ENCODE measurements at regions not wholly inside any gene's neighbourhood (a gene's known extent, or its start where the extent isn't known, plus 50 kb on each side); places are given as distances from the start of the nearest gene placed in this dataset.

- Histone ChIP-seq H3K27ac (ENCODE audit: low read depth, low read length) (no peak overlapping the region), H3K9me3 (ENCODE audit: control insufficient read depth in 3 of 3, low read length in 3 of 3) (no peaks in the 10 kb centered on the region), H3K36me3 (ENCODE audit: control insufficient read depth in 3 of 3, insufficient read depth in 3 of 3, low read length in 3 of 3) (no peaks in the 10 kb centered on the region), H3K4me1 (ENCODE audit: control insufficient read depth in 3 of 3, insufficient read depth in 3 of 3, low read length in 3 of 3) (no peaks in the 10 kb centered on the region), H3K9ac (ENCODE audit: low read depth in 1 of 3, low read length in 3 of 3) (no peak overlapping the region), H3K27me3 (ENCODE audit: control insufficient read depth in 3 of 3, insufficient read depth in 3 of 3, low read length in 3 of 3) (no peaks in the 10 kb centered on the region), H3K4me3 (ENCODE audit: low read length in 3 of 3) (no peak overlapping the region)
Measured at GRCh38 chr12:72723732-72724131, 451.6 kb downstream of the TRHDE start.

- Histone ChIP-seq H3K4me3 (ENCODE audit: low read length in 3 of 3) (no peak overlapping the region), H3K27ac (ENCODE audit: low read depth, low read length) (no peak overlapping the region), H3K27me3 (ENCODE audit: control insufficient read depth in 3 of 3, insufficient read depth in 3 of 3, low read length in 3 of 3) (no peaks in the 10 kb centered on the region), H3K9me3 (ENCODE audit: control insufficient read depth in 3 of 3, low read length in 3 of 3) (no peaks in the 10 kb centered on the region), H3K9ac (ENCODE audit: low read depth in 1 of 3, low read length in 3 of 3) (no peak overlapping the region), H3K36me3 (ENCODE audit: control insufficient read depth in 3 of 3, insufficient read depth in 3 of 3, low read length in 3 of 3) (no peaks in the 10 kb centered on the region), H3K4me1 (ENCODE audit: control insufficient read depth in 3 of 3, insufficient read depth in 3 of 3, low read length in 3 of 3) (no peaks in the 10 kb centered on the region)
Measured at GRCh38 chr12:72729451-72730010, 457.4 kb downstream of the TRHDE start.

- no peaks in the 10 kb centered on the region for H3K27me3 ChIP-seq (ENCODE audit: control insufficient read depth in 3 of 3, insufficient read depth in 3 of 3, low read length in 3 of 3)
Measured at GRCh38 chr12:72734581-72734980, 462.4 kb downstream of the TRHDE start.

GRCh38 chr12:72738811-72739210 is 466.6 kb downstream of the TRHDE start:
- no peaks in the 10 kb centered on the region for H3K36me3 ChIP-seq (ENCODE audit: control insufficient read depth in 3 of 3, insufficient read depth in 3 of 3, low read length in 3 of 3)
- no peaks in the 10 kb centered on the region for H3K27me3 ChIP-seq (ENCODE audit: control insufficient read depth in 3 of 3, insufficient read depth in 3 of 3, low read length in 3 of 3)
- no peak overlapping the region for H3K9ac ChIP-seq (ENCODE audit: low read depth in 1 of 3, low read length in 3 of 3)
- no peak overlapping the region for H3K4me3 ChIP-seq (ENCODE audit: low read length in 3 of 3)
- no peaks in the 10 kb centered on the region for H3K4me1 ChIP-seq (ENCODE audit: control insufficient read depth in 3 of 3, insufficient read depth in 3 of 3, low read length in 3 of 3)
- no peak overlapping the region for H3K27ac ChIP-seq (ENCODE audit: low read depth, low read length)
- no peaks in the 10 kb centered on the region for H3K9me3 ChIP-seq (ENCODE audit: control insufficient read depth in 3 of 3, low read length in 3 of 3)

More at GRCh38 chr12:72734581-72734980, 462.4 kb downstream of the TRHDE start:
- H3K27ac ChIP-seq (ENCODE audit: low read depth, low read length) = no peak overlapping the region
- no peak overlapping the region for H3K9ac ChIP-seq (ENCODE audit: low read depth in 1 of 3, low read length in 3 of 3)
- H3K4me3 ChIP-seq (ENCODE audit: low read length in 3 of 3) = no peak overlapping the region
- H3K36me3 ChIP-seq (ENCODE audit: control insufficient read depth in 3 of 3, insufficient read depth in 3 of 3, low read length in 3 of 3) = no peaks in the 10 kb centered on the region
- no peaks in the 10 kb centered on the region for H3K9me3 ChIP-seq (ENCODE audit: control insufficient read depth in 3 of 3, low read length in 3 of 3)
- no peaks in the 10 kb centered on the region for H3K4me1 ChIP-seq (ENCODE audit: control insufficient read depth in 3 of 3, insufficient read depth in 3 of 3, low read length in 3 of 3)

- Histone ChIP-seq H3K27me3 (ENCODE audit: control insufficient read depth in 3 of 3, insufficient read depth in 3 of 3, low read length in 3 of 3) (no peaks in the 10 kb centered on the region), H3K4me1 (ENCODE audit: control insufficient read depth in 3 of 3, insufficient read depth in 3 of 3, low read length in 3 of 3) (no peaks in the 10 kb centered on the region), H3K4me3 (ENCODE audit: low read length in 3 of 3) (no peak overlapping the region), H3K9ac (ENCODE audit: low read depth in 1 of 3, low read length in 3 of 3) (no peak overlapping the region), H3K27ac (ENCODE audit: low read depth, low read length) (no peak overlapping the region), H3K9me3 (ENCODE audit: control insufficient read depth in 3 of 3, low read length in 3 of 3) (no peaks in the 10 kb centered on the region), H3K36me3 (ENCODE audit: control insufficient read depth in 3 of 3, insufficient read depth in 3 of 3, low read length in 3 of 3) (no peaks in the 10 kb centered on the region)
Measured at GRCh38 chr12:72740064-72740463, 467.9 kb downstream of the TRHDE start.

DNA sequence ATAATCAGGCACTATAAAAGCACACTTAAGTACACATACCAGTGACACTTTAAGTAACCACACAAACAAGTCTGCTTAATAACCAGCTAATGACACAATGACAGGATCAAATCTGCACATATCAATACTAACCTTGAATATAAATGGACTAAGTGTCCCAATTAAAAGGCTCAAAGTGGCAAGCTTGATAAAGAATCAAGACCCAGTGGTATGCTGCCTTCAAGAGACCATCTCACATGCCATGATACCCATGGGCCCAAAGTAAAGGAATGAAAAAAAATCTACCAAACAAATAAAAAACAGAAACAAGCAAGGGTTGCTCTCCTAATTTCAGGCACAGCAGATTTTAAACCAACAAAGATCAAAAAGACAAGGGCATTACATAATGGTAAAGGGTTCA is 470.4 kb downstream of the TRHDE start:
- no peaks in the 10 kb centered on the region for H3K27me3 ChIP-seq (ENCODE audit: control insufficient read depth in 3 of 3, insufficient read depth in 3 of 3, low read length in 3 of 3)
- H3K9me3 ChIP-seq (ENCODE audit: control insufficient read depth in 3 of 3, low read length in 3 of 3) = no peaks in the 10 kb centered on the region
- H3K27ac ChIP-seq (ENCODE audit: low read depth, low read length) = no peak overlapping the region
- H3K9ac ChIP-seq (ENCODE audit: low read depth in 1 of 3, low read length in 3 of 3) = no peak overlapping the region
- H3K36me3 ChIP-seq (ENCODE audit: control insufficient read depth in 3 of 3, insufficient read depth in 3 of 3, low read length in 3 of 3) = no peaks in the 10 kb centered on the region
- no peaks in the 10 kb centered on the region for H3K4me1 ChIP-seq (ENCODE audit: control insufficient read depth in 3 of 3, insufficient read depth in 3 of 3, low read length in 3 of 3)
- H3K4me3 ChIP-seq (ENCODE audit: low read length in 3 of 3) = no peak overlapping the region

DNA sequence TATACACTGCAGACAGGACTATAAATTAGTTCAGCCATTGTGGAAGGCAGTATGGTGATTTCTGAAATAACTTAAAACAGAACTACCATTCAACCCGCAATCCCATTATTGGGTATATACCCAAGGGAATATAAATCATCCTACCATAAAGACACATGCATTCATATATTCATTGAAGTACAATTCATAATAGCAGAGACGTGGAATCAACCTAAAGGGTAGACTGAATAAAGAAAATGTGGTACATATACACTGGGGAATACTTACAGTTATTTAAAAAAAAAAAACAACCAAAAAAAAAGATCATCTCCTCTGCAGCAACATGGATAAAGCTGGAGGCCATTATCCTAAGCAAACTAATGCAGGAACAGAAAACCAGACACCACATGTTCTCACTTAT is 473.9 kb downstream of the TRHDE start:
- Histone ChIP-seq H3K36me3 (ENCODE audit: control insufficient read depth in 3 of 3, insufficient read depth in 3 of 3, low read length in 3 of 3) (no peaks in the 10 kb centered on the region), H3K27ac (ENCODE audit: low read depth, low read length) (no peak overlapping the region), H3K27me3 (ENCODE audit: control insufficient read depth in 3 of 3, insufficient read depth in 3 of 3, low read length in 3 of 3) (no peaks in the 10 kb centered on the region), H3K4me3 (ENCODE audit: low read length in 3 of 3) (no peak overlapping the region), H3K9me3 (ENCODE audit: control insufficient read depth in 3 of 3, low read length in 3 of 3) (no peaks in the 10 kb centered on the region), H3K4me1 (ENCODE audit: control insufficient read depth in 3 of 3, insufficient read depth in 3 of 3, low read length in 3 of 3) (no peaks in the 10 kb centered on the region), H3K9ac (ENCODE audit: low read depth in 1 of 3, low read length in 3 of 3) (no peak overlapping the region)

- Histone ChIP-seq H3K4me3 (ENCODE audit: low read length in 3 of 3) (no peak overlapping the region), H3K27me3 (ENCODE audit: control insufficient read depth in 3 of 3, insufficient read depth in 3 of 3, low read length in 3 of 3) (no peaks in the 10 kb centered on the region), H3K9ac (ENCODE audit: low read depth in 1 of 3, low read length in 3 of 3) (no peak overlapping the region), H3K36me3 (ENCODE audit: control insufficient read depth in 3 of 3, insufficient read depth in 3 of 3, low read length in 3 of 3) (no peaks in the 10 kb centered on the region), H3K4me1 (ENCODE audit: control insufficient read depth in 3 of 3, insufficient read depth in 3 of 3, low read length in 3 of 3) (no peaks in the 10 kb centered on the region), H3K9me3 (ENCODE audit: control insufficient read depth in 3 of 3, low read length in 3 of 3) (no peaks in the 10 kb centered on the region), H3K27ac (ENCODE audit: low read depth, low read length) (peak overlapping the region; percentile 39)
Measured at GRCh38 chr12:72747111-72747849, 475.1 kb downstream of the TRHDE start.

DNA sequence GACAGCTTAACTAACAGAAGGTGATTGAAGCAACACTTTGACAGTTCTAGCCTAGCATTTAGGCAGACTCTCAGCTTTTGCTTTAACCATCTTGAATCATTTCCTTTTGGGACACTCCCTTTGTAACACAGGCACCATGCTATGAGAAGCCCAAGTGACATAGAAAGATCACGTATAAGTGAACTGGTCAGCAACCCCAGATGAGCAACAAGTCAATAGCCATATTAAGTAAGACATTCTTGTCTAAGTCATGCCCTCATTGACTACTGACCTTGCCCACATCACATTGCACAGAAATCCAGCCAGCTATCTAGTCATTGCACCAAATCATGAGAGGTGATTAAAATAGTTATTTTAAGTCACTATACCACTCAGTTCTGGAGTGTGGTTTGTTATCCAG is 476.8 kb downstream of the TRHDE start:
- Histone ChIP-seq H3K27me3 (ENCODE audit: control insufficient read depth in 3 of 3, insufficient read depth in 3 of 3, low read length in 3 of 3) (no peaks in the 10 kb centered on the region), H3K4me3 (ENCODE audit: low read length in 3 of 3) (no peak overlapping the region)

GRCh38 chr12:72753571-72753970 is 481.4 kb downstream of the TRHDE start:
- peaks cover 0 to 7% (median 0%) of the 10 kb centered on the region in 3 donors for H3K9me3 ChIP-seq (ENCODE audit: control insufficient read depth in 3 of 3, low read length in 3 of 3)
- H3K36me3 ChIP-seq (ENCODE audit: control insufficient read depth in 3 of 3, insufficient read depth in 3 of 3, low read length in 3 of 3) = no peaks in the 10 kb centered on the region
- no peak overlapping the region for H3K9ac ChIP-seq (ENCODE audit: low read depth in 1 of 3, low read length in 3 of 3)
- no peaks in the 10 kb centered on the region for H3K27me3 ChIP-seq (ENCODE audit: control insufficient read depth in 3 of 3, insufficient read depth in 3 of 3, low read length in 3 of 3)
- no peak overlapping the region for H3K4me3 ChIP-seq (ENCODE audit: low read length in 3 of 3)
- no peaks in the 10 kb centered on the region for H3K4me1 ChIP-seq (ENCODE audit: control insufficient read depth in 3 of 3, insufficient read depth in 3 of 3, low read length in 3 of 3)
- H3K27ac ChIP-seq (ENCODE audit: low read depth, low read length) = no peak overlapping the region

More for the DNA sequence above, 476.8 kb downstream of the TRHDE start:
- Histone ChIP-seq H3K4me1 (ENCODE audit: control insufficient read depth in 3 of 3, insufficient read depth in 3 of 3, low read length in 3 of 3) (no peaks in the 10 kb centered on the region), H3K36me3 (ENCODE audit: control insufficient read depth in 3 of 3, insufficient read depth in 3 of 3, low read length in 3 of 3) (no peaks in the 10 kb centered on the region), H3K27ac (ENCODE audit: low read depth, low read length) (no peak overlapping the region), H3K9me3 (ENCODE audit: control insufficient read depth in 3 of 3, low read length in 3 of 3) (no peaks in the 10 kb centered on the region), H3K9ac (ENCODE audit: low read depth in 1 of 3, low read length in 3 of 3) (no peak overlapping the region)

Measured in skeletal muscle tissue (tissue), 3 donors.